ENCODE measurements at regions not wholly inside any gene's neighbourhood (a gene's known extent, or its start where the extent isn't known, plus 50 kb on each side); places are given as distances from the start of the nearest gene placed in this dataset.

DNA sequence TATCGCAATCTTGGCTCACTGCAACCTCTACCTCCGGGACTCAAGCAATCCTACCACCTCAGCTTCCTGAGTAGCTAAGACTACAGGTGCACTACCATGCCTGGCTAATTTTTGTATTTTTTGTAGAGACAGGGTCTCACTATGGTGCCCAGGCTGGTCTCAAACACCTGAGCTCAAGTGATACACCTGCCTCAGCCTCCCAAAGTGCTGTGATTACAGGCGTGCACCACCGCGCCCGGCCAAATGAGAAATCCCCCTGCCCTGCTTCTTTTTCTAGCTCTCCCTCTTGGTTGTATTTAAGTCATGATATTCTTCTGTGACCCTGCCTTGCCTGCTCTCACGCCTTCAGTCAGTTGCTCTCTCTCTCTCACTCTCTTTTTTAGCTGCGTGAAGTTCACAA lies 157.0 kb upstream of the SH3BP4 start:
- TF ChIP-seq, protein P1, sequence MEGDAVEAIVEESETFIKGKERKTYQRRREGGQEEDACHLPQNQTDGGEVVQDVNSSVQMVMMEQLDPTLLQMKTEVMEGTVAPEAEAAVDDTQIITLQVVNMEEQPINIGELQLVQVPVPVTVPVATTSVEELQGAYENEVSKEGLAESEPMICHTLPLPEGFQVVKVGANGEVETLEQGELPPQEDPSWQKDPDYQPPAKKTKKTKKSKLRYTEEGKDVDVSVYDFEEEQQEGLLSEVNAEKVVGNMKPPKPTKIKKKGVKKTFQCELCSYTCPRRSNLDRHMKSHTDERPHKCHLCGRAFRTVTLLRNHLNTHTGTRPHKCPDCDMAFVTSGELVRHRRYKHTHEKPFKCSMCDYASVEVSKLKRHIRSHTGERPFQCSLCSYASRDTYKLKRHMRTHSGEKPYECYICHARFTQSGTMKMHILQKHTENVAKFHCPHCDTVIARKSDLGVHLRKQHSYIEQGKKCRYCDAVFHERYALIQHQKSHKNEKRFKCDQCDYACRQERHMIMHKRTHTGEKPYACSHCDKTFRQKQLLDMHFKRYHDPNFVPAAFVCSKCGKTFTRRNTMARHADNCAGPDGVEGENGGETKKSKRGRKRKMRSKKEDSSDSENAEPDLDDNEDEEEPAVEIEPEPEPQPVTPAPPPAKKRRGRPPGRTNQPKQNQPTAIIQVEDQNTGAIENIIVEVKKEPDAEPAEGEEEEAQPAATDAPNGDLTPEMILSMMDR (optimal IDR thresholded peaks at IDR 0.05 in 1 of 3, IDR thresholded peaks at IDR 0.05 in 1 of 3, conservative IDR thresholded peaks at IDR 0.05 in 1 of 3; ENCODE audit: extremely low read depth in 1 of 3, insufficient read depth in 2 of 3, low read length in 3 of 3), result no peak
- no peak for TF ChIP-seq EZH2 (IDR thresholded peaks at IDR 0.05; ENCODE audit: low read length)

Measured in keratinocyte (primary cell).